GM10266 (cell line): ENCODE measurements at regions not wholly inside any gene's neighbourhood (a gene's known extent, or its start where the extent isn't known, plus 50 kb on each side); places are given as distances from the start of the nearest gene placed in this dataset.

ENCODE experiments used
- DNase-seq: peaks from one replicate; pipeline ENCODE4 v3.0.0; 2012; ENCODE audit errors: extremely low spot score
- CTCF ChIP-seq: IDR thresholded peaks from 2 replicates; pipeline ENCODE4 v1.5.1; 2012; ENCODE audit warnings: mild to moderate bottlenecking, low read depth; ENCODE audit not compliant: control insufficient read depth, insufficient read depth; ENCODE audit errors: missing control alignments

- TF ChIP-seq CTCF = no peak
- no peak for DNase-seq
Observed at GRCh38 chr15:94029495-94029894, 201.9 kb upstream of the MCTP2 start.

DNA sequence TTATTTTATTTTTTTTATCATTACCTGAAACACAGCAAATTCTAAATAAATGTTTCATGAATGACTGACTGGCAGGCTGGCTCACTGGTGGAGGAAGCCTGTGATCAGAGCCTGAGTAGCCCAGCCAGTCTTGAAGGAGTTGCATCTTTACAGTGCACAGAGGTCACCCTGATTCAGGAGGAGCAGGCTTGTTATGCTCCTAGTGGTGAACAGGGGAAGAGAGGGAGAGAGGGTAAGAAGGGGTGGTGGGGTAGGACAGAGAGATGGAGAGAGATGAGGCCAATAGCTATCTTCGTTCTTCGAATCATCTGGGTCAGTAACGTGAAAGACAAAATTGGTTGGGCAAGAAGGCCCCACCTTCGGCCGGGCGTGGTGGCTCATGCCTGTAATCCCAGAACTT lies 202.6 kb upstream of the MCTP2 start:
- TF ChIP-seq CTCF = no peak
- DNase-seq = no peak

DNA sequence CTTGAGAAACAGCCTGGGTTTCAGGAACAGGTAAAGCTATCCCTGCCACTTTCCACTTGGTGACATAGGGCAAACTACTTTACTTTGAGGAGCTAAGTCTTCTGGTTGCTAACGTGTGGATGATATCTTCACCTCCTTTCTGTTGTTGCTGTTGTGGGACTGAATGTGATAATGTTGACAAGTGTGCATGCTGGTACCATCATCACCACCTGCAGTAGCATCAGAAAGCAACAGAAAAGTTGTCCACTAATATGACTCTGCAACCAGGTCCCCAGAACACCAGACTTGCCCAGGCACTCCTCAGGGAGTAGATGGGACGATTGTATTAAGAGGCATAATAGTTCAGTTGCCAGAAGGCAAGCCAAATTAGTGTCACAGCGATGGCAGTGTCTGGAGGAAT lies 203.2 kb upstream of the MCTP2 start:
- DNase-seq = no peak
- no peak for TF ChIP-seq CTCF

GRCh38 chr15:94027581-94027980 lies 203.8 kb upstream of the MCTP2 start:
- no peak for DNase-seq
- TF ChIP-seq CTCF = no peak

GRCh38 chr15:94026458-94027304 lies 204.7 kb upstream of the MCTP2 start:
- no peak for DNase-seq
- no peak for TF ChIP-seq CTCF

- no peak for TF ChIP-seq CTCF
- no peak for DNase-seq
Observed at GRCh38 chr15:94023531-94023930, 207.8 kb upstream of the MCTP2 start.

- no peak for TF ChIP-seq CTCF
- no peak for DNase-seq
Observed at GRCh38 chr15:94021621-94022320, 209.6 kb upstream of the MCTP2 start.
